ENCODE measurements at regions not wholly inside any gene's neighbourhood (a gene's known extent, or its start where the extent isn't known, plus 50 kb on each side); places are given as distances from the start of the nearest gene placed in this dataset.

DNA sequence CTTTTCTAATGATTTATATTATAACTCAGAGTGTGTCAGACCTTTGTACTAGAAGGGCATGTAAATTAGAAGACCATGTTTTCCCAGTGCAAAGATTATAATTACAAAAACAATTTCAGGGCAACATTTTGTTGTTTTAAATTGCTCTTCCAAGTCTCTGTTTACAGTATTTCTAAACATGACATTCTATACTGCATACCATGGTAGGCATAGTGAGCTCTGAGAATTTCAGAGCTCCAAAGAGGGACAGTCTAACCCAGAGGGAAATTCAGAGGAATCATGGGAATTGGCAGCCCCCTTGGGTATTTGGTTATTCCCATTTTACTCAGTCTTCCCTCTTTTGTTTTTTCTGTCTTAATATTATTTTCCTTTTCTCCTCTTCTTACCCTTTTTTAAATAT is 361.5 kb upstream of the SEMA6D start:
- no peak for DNase-seq

DNA sequence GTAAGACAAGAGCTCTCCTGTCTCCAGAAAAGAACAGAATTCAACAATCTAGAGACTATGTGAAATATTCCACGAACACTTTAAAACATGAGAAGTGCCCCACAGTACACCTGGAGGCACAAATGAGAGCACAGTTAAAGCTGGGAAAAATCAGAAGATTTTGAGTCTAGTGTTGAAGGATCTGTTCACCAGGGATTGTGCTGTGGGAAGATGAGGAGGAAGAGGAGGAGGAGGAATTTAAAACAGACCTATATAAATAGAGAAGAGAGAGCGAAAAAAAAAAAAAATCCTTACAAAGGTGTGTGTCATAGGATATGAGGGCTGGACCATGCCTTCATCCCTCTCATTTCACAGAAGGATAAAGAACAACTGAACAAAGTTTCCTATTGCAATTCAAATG is 361.0 kb upstream of the SEMA6D start:
- DNase-seq: no peak

DNA sequence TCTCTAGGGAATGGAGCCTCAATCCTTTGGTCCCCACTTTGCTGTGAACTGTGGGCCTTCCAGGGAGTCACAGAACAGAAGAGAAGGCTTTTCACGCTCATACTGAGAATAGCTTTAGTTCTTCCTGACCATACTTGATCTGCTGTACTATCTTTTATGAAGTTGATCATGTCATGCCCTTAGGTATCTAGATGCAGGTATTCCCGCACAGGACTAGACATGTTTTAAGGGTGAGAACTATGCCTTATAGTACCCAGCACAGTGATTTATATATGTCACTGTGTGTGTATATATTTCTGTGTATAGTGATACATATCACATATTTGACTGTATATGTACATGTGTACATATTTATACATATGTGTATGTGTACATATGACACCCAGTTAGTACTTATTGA is 358.4 kb upstream of the SEMA6D start:
- DNase-seq: no peak

DNA sequence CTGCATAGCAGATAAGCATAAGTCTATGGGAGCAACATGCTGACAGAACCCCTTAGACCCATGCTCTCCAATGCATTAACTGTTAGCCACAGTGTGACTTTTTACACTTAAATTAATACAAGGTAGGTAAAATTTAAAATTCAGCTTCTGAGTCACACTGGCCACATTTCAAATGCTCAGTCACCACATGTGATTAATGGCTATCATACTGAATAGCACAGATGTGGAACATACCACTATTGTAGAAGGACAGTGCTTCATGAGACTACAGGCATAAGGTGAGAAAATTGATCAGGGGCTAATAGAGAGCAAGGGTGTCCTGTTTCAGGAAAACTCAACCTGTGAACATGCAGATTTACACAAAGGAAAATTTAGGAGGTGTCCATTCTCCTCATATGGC is 357.0 kb upstream of the SEMA6D start:
- DNase-seq: no peak

DNA sequence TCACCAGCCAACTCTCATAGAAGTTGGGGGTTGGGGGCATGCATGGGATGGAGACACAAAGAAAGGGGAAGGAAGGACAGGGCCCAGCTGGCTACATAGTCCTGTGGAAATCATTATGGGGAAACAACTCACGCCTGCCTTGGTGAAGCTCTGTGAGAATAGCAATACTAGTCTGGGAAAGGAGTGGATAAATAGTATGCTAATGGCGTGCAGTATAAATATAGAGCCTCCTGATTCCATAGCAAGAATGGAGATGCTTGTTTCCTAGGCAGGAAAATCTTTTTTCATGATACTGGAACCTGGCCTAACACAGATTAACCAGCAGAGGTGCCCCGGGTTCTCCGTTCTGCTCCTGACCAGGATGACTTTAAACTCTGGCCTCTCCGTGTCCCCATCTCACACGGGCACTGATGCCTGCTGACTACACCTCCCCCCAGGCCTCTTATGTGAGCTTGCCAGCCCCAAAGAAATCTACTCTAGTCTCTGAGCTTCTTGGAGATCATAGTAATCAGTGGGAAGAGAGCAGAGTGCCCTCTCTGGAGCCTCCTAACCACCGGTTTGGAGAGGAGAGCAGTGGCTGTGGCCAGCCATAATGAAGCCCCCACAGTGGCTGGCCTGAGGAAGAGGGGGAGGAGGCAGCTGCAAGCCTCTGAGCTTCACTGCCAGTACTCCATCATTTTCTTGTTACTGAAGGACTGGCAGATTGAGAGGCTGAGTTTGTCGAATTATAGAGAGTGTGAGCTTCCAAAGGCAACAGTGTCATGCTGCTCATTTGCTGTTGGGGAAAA is 355.0 kb upstream of the SEMA6D start:
- DNase-seq: no peak

DNA sequence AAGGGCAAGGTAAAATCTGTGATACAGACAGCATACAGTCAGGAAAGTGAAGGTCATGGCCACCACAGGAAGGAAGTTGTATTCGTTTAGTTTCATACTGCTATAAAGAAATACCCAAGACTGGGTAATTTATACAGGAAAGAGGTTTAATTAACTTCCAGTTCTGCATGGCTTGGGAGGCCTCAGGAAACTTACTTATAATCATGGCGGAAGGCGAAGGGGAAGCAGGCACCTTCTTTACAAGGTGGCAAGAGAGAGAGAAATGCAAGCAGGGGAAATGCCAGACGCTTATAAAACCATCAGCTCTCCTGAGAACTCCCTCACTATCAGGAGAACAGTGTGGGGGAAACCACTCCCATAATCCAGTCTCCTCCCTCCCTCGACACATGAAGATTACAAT is 353.7 kb upstream of the SEMA6D start:
- DNase-seq: no peak

DNA sequence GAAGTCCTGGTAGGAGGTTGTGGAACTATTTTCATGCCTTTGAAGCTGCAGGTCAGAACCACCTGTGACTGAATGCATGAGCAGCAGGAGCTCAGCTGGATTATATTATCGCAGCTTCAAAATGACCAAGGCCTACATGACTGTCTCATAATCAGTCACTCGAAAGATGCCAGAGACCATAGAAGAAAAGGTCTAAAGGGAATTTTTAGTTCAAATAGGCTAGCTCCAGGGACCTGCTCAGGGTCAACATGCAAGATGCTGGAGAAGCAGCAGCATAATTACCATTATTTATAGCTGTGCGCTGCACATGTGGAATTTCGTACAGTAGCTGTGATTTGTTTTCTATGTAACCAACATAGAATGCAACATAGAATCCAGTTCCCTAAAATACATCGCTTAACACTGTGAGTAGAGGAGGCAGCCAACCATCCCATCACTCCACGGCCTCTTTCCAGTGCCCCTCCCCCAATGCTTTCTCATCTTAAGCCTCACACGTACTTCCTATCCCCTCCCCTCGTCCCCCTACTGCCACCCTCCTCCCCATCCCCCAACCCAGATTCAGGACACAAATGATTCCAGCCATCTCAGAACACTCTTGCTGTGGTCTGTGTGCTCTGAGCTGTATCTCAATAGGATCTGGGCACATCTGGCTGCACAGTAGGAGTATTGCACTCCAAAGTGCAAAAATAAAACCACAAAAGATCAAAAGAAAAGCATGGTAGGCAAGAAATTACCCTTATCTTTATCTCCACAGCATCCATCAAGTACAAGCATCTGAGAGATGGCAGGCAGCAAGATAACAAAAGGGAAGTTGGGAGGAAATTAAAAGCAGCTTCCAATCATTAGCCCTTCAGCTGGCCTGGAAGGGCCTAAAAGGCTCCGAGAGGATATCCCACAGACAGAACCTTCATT is 352.8 kb upstream of the SEMA6D start:
- DNase-seq: no peak

DNA sequence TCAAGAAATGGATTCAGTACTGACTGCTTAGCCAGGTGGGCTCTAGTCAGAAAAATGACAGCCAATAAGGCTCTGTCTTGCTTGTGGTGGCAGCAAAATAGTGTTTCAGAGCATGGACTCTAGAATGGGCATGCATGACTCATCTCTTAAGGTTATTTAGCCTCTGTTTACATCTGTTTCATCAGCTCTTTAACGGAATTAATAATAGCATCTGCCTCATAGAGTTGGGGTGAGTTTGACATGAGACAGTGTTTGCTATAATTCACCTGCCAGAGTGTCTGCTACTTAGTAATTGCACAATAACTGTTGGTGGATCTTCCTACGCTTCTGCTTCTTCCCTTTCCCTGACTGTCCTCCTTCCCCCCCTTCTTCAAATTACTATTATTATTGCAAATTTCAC is 350.4 kb upstream of the SEMA6D start:
- DNase-seq: no peak

DNA sequence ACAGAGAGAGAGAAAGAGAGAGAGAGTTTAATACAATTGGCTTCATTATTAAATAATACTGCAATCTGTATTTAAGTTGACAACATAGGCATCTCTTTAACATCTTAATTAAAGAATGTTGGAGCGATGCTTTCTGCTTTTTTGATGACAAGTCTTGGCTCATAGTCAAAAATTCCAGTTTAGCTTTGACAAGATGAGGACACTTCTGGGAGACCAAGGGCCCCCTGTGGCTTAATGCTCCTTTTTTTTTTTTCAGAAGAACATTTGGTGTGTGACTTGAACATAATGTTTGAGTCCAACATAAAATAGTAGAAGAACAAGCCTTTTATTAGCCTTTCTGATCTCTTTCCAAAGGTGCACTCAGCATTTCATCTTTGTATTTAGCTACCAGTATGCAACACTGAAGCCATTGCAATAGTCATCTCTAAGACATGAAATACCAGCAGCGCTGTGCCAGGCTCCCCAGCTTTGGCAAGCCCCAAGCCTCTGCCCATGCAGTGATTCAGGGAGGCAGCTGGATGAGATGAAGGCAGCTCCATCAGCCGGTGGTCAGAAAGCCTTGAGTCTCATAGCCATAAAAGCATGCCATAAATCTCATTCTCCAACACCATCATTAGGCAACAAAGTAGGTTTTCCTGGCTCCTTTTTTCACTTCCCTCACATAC is 349.4 kb upstream of the SEMA6D start:
- DNase-seq: no peak

DNA sequence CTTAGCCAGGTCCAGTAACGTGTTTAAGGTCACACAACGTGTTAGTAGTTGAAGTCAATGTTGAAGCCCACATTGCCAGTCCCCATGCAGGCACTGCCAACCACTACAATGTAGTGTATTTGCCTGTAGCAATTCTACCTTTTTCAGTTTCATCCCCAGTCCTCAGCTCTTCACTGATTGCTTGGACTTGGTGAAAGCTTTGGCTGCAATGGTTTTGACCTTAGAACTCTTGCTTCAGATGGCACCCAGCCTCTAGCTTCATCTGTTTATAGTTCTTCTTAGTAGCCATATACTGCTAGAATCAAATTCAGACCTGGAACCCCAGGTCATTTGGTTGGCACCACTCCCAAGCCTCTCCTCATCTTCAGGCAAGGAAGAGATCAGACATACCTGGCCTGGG is 345.4 kb upstream of the SEMA6D start:
- no peak for DNase-seq

DNA sequence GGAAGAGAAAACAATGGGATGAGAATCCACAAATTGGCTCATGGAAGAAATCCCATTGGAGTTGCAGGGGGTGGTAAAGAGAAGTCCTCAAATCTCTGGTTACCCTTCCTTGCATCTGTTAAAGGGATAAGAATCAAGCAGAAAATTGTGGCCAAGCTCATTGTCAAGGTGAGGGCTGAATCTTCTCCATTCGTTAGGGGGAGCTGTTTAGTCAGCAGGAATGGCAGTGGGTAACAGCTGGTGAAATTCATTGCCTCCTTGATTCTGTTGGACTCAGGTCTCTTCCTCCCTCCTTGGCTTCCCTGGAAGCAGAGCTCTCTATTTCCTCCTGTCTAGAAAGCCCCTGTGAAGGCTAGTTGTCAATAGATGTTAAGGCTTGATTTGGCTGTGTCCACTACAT is 343.1 kb upstream of the SEMA6D start:
- no peak for DNase-seq

DNA sequence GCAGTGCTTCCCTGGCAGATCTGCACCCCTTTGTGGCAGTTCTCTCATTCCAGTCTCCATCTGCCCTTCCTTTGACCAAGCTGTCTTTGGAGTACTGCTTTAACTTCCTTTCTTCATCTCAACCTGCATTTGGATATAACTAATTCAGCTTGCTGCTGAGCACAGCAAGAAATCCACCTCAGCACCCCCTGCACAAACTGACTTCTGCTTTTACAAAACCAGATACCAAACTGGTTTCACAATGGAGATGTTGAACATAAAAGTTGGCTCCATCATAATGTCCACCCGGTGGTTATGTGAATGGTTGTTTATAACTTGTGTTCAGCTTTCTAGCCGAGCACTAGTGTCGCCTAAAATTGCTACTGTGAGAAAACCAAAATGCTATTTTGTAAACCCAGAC is 341.1 kb upstream of the SEMA6D start:
- DNase-seq: no peak

DNA sequence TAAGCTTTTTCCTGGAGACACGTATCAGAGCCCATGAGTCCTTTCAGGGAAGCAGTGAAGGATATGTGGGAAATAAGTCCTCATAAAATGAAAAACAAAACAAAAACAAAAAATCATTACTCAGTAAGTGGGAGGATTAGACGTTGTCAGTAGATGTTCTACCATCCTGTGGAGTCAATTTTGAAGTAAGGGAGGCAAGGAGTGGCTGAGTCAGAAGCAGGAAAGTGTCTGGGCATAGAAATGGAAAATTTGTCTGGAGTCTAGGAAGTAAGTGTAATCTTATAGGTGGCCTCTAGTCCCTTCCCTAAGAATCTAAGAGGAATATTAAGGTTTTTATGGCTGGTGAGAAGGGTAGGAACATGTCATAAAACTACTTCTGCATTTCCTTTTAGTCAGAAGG is 339.8 kb upstream of the SEMA6D start:
- DNase-seq: no peak

DNA sequence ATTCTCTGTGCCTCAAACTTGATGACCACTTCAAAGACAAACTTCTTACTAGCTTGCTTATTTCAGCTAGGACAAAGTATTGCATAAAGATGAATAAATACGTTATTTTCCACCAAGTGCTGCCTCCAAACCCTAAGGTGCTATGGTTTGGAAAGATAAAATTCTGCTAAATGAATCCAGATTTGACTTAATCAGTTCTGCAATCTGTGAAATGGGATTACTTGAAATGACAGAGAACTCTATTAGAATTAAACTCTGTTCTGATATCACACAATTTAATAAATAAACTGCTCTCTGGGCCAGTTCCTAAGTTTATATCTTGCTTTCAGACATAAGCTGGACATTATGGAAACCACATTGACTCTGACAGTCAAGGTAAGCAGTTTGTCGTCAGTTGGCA is 338.8 kb upstream of the SEMA6D start:
- DNase-seq: no peak

DNA sequence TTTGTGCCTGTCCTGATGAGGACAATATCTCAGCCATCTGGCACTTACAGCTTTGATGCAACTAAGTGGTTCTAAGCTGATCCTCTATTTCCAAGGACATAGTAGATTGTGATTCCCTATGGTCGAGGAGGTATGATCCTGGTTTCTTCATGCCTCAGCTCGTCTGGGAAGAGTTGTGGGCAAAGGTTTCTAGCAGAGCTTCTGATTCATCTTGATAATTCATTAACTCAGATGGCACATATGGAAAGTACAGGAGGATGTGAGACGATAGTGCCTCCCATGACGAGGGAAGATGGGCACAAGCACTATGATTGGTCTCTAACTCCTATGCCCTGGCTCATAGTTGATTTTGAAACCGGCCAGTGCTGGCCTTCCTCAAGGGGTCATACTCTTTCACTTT is 334.2 kb upstream of the SEMA6D start:
- no peak for DNase-seq

DNA sequence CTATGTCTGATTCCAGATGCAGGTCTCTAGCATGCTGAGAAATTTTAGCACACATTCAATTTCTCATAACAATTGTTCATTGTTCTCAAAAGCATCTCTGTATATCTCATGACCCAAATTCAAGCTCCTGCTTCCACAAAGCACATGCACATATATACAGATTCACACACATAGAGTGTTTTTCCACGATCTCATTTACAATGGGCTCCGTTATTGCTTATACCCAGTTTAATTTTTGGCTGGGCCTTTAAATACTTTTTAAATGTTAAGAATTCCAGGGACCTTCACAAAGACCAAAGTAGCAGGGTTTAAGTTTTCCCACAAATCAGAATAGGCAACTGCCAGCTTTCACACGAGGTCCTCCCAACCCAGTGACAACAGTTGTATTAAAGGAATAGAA is 333.5 kb upstream of the SEMA6D start:
- no peak for DNase-seq

DNA sequence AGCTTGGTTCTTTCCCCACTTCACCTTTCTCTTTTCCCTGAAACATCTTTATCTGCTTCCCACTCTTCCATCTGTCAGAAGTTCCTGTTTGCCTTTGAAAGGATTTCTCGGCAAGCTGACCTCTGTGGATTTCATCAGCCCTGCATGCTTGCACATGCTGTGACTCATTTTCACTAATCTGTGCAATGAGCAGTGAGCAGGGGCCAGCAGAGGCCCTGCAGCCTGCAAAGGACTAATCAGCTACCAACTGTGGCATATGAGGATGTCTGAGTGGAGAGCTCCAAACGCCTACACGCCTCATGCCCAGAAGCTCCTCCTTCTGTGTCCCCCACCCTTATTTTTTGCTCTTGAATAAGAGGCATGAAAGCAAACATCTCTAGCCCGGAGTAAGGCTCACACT is 333.0 kb upstream of the SEMA6D start:
- DNase-seq: no peak

DNA sequence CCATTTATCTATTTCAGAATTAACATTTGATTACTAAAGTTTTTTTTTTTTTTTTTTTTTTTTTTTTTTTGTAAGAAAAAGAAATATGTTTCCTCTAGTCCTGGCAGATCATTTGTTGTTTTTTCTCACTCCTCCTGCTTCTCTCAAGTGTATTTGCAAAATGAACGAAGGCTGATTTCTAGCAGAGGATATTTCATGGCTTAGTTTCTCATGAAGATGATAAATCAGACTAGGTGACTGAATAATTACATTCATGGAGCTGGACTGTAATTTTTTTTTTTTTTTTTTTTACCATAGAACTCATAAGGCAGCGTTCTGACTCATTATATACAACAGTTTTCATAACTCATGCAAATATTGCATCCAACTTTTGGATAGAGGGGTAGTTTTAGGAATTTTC is 332.5 kb upstream of the SEMA6D start:
- no peak for DNase-seq

DNA sequence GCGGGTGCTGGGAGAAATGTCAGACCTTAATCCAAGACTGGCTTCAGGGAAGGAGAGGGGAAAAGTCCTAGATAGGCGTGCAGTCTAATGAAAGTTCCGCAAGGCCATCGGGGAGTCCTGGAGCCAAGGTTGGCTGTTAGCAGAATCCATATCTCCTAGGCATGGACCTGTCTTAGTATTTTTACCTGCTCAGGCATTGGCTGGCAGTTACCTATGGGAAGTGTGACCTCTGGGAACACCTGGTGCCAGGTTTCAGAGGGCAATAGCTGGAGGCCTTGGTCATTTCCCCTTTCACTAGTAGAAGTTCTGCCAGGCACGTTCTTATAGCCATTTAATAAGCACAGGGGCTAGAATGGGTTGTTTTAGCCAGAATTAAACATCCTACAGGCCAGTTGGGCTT is 330.8 kb upstream of the SEMA6D start:
- DNase-seq: no peak

DNA sequence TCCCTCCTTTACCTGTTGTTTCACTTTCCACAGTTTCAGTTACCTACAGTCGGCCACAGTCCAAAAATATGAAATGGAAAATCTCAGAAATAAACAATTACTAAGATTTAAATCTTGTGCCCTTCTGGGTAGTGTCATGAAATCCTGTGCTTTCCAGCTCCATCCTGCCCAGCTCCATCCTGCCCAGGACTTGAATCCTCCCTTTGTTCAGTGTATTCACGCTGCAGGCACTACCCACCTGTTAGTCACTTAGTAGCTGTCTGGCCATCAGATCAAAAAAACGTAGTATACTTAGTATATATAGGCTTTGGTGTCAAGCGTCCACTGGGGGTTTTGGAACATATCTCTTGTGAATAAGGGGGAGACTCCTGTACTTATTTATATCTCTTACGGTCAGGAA is 329.0 kb upstream of the SEMA6D start:
- no peak for DNase-seq

DNA sequence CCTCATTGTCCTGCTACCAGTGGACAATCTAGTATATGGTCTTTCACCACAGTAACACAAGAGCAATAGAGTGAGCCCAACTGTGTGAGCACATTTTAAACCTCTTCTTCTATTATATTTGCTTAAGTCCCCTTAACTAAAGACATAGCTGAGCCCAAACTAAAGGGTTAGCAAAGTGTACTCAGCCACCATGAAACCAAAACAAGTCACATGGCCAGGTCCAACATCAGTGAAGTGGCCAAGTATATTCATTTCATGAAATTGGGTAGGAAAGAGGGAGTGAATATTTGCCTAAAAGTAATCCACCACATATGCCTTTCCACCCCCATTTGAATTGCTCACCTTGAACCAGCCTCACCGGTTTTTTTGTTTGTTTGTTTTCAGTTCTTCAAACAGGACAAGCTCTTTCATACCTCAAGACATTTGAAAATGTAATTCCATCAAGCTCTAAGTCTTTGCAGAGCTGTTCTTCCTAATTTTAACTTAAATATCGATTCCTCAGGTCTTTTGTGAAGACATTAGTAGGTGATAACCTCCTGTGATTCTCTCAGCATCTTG is 327.0 kb upstream of the SEMA6D start:
- no peak for DNase-seq

DNA sequence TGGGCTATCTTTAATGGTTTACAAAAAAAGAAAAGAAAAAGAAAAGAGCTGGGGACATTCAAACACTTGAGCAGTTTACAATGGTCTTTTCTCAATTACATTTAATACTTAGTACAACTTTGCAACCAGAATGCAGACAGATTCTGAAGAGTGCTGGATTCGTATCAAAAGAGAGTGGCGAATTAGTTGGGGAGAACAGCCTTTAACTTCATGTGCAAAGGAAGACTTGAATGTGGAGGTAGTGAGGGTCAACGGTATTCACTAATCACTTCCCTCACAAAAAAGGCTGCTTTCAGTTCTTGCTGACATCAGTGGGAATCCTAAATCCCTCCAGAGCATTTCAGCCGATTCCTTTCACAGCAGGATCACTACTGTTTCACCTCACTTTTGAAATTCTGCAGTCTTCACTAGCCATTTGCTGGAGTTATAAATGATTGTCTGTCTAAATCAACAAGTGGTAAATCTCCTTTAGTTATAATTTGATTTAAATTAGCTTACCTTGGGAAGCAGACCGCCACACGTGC is 323.0 kb upstream of the SEMA6D start:
- DNase-seq: no peak

DNA sequence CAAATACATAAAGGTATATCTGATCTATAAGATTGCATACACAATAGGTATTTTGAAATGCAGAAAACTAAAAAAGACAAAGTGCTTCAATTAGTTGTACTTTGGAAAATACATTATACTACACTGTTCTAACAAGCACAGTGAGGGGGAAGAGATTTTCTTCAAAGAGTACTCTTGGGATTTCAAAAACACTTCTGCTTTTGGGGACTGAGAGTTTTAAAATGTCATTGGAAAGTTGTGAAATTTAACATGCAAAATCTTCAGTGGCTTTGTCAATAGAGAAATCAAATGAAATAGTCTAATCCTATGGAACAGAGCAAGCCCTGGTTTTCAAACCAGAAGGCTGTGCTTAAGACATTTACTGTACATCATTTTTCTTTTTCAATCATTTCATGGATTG is 322.2 kb upstream of the SEMA6D start:
- DNase-seq: no peak

All from CD4-positive, alpha-beta T cell treated with Interferon gamma for 1 hour (primary cell).